ENCODE measurements at regions not wholly inside any gene's neighbourhood (a gene's known extent, or its start where the extent isn't known, plus 50 kb on each side); places are given as distances from the start of the nearest gene placed in this dataset.

DNA sequence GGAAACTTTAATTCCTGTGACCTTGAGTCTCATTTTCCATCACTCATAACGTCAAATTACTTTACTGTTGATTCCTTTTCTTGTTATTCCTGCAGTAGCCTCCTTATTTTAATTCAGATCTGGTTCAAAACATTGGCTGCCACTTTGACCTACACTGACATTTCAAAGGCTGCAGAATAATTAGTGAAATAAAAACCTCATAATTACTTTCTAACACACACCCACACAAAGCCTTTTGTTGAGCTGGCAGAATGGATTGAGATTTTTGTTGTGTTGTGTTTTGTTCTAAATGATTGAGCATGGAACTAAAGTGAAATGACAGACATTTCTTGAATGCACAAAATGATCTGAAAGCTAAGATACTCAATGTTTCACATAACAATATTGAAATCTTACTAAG is 507.5 kb upstream of the STXBP6 start:
- TF ChIP-seq, protein P1, sequence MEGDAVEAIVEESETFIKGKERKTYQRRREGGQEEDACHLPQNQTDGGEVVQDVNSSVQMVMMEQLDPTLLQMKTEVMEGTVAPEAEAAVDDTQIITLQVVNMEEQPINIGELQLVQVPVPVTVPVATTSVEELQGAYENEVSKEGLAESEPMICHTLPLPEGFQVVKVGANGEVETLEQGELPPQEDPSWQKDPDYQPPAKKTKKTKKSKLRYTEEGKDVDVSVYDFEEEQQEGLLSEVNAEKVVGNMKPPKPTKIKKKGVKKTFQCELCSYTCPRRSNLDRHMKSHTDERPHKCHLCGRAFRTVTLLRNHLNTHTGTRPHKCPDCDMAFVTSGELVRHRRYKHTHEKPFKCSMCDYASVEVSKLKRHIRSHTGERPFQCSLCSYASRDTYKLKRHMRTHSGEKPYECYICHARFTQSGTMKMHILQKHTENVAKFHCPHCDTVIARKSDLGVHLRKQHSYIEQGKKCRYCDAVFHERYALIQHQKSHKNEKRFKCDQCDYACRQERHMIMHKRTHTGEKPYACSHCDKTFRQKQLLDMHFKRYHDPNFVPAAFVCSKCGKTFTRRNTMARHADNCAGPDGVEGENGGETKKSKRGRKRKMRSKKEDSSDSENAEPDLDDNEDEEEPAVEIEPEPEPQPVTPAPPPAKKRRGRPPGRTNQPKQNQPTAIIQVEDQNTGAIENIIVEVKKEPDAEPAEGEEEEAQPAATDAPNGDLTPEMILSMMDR (IDR thresholded peaks at IDR 0.05), result no peak
- TF ChIP-seq POLR2A (IDR thresholded peaks at IDR 0.05), result no peak

All from breast epithelium (tissue), 3 donors.